HG03439 (cell line): ENCODE measurements at regions not wholly inside any gene's neighbourhood (a gene's known extent, or its start where the extent isn't known, plus 50 kb on each side); places are given as distances from the start of the nearest gene placed in this dataset.

Experiments
- ATAC-seq: cut with Tn5 transposase; IDR thresholded peaks from one replicate; pipeline ENCODE4 v1.9.1; 2021; ENCODE audit warnings: mild to moderate bottlenecking, moderate library complexity; ENCODE audit not compliant: unreplicated experiment

- no peak for ATAC-seq
Measured at GRCh38 chr9:1320607-1321195, 270.5 kb downstream of the DMRT2 start.

- ATAC-seq, result no peak
Measured at GRCh38 chr9:1327467-1327866, 277.3 kb downstream of the DMRT2 start.

GRCh38 chr9:1328341-1328740 is 278.2 kb downstream of the DMRT2 start:
- ATAC-seq, result no peak

- ATAC-seq, result no peak
Measured at GRCh38 chr9:1331546-1332038, 281.4 kb downstream of the DMRT2 start.

- ATAC-seq, result no peak
Measured at GRCh38 chr9:1332156-1332555, 282.0 kb downstream of the DMRT2 start.

GRCh38 chr9:1335174-1335573 is 285.0 kb downstream of the DMRT2 start:
- ATAC-seq, result no peak

GRCh38 chr9:1337169-1337568 is 287.0 kb downstream of the DMRT2 start:
- no peak for ATAC-seq

- no peak for ATAC-seq
Measured at GRCh38 chr9:1340390-1340789, 290.2 kb downstream of the DMRT2 start.

GRCh38 chr9:1353291-1353690 is 303.1 kb downstream of the DMRT2 start:
- ATAC-seq, result no peak

- no peak for ATAC-seq
Measured at GRCh38 chr9:1354086-1354485, 303.9 kb downstream of the DMRT2 start.

- ATAC-seq, result no peak
Measured at GRCh38 chr9:1354606-1355005, 304.4 kb downstream of the DMRT2 start.

- no peak for ATAC-seq
Measured at GRCh38 chr9:1355656-1356055, 305.5 kb downstream of the DMRT2 start.

- no peak for ATAC-seq
Measured at GRCh38 chr9:1362845-1363244, 312.7 kb downstream of the DMRT2 start.

- no peak for ATAC-seq
Measured at GRCh38 chr9:1366276-1366675, 316.1 kb downstream of the DMRT2 start.

- no peak for ATAC-seq
Measured at GRCh38 chr9:1369297-1369696, 319.1 kb downstream of the DMRT2 start.

GRCh38 chr9:1373445-1373844 is 323.3 kb downstream of the DMRT2 start:
- no peak for ATAC-seq

GRCh38 chr9:1383899-1384455 is 333.8 kb downstream of the DMRT2 start:
- no peak for ATAC-seq

- ATAC-seq, result no peak
Measured at GRCh38 chr9:1384816-1385215, 334.7 kb downstream of the DMRT2 start.

- ATAC-seq, result no peak
Measured at GRCh38 chr9:1386420-1386819, 336.3 kb downstream of the DMRT2 start.

- no peak for ATAC-seq
Measured at GRCh38 chr9:1388216-1388615, 338.1 kb downstream of the DMRT2 start.

- ATAC-seq, result no peak
Measured at GRCh38 chr9:1400983-1401382, 350.8 kb downstream of the DMRT2 start.

- no peak for ATAC-seq
Measured at GRCh38 chr9:1404940-1405339, 354.8 kb downstream of the DMRT2 start.

- no peak for ATAC-seq
Measured at GRCh38 chr9:1411826-1412225, 361.7 kb downstream of the DMRT2 start.
